Neural crest cell (in vitro differentiated cells): ENCODE measurements at regions not wholly inside any gene's neighbourhood (a gene's known extent, or its start where the extent isn't known, plus 50 kb on each side); places are given as distances from the start of the nearest gene placed in this dataset.

Experiments
- DNase-seq: peaks from one replicate; pipeline ENCODE4 v3.0.0; 2021; ENCODE audit warnings: low read depth, mixed read lengths, low spot score
- H3K27ac Mint-ChIP-seq: one replicate; pipeline ENCODE4 v1.8.0; 2021; ENCODE audit warnings: mild to moderate bottlenecking, mixed read lengths; ENCODE audit not compliant: unreplicated experiment
- H3K27me3 Mint-ChIP-seq: 2 replicates; pipeline ENCODE4 v1.8.0; 2021; ENCODE audit warnings: low read depth, mild to moderate bottlenecking, mixed read lengths
- H3K36me3 Mint-ChIP-seq: 2 replicates; pipeline ENCODE4 v1.8.0; 2021; ENCODE audit warnings: low read depth, mild to moderate bottlenecking, mixed read lengths
- H3K4me1 Mint-ChIP-seq: 2 replicates; pipeline ENCODE4 v1.8.0; 2021; ENCODE audit warnings: mixed read lengths
- H3K4me3 Mint-ChIP-seq: one replicate; pipeline ENCODE4 v1.8.0; 2021; ENCODE audit warnings: mild to moderate bottlenecking, mixed read lengths
- H3K9me3 Mint-ChIP-seq: 2 replicates; pipeline ENCODE4 v1.8.0; 2021; ENCODE audit warnings: mixed read lengths
- CTCF ChIP-seq: fragments of 200-600 bp; sonication (generic); conservative IDR thresholded peaks from 2 replicates; pipeline ENCODE4 v1.5.0; 2021; ENCODE audit warnings: antibody characterized with exemption, mild to moderate bottlenecking

- no peaks in the 10 kb centered on the region for H3K36me3 Mint-ChIP-seq
- H3K27me3 Mint-ChIP-seq: peaks cover 3% of the 10 kb centered on the region
- H3K27ac Mint-ChIP-seq: no peak overlapping the region
- no peaks in the 10 kb centered on the region for H3K9me3 Mint-ChIP-seq
- TF ChIP-seq CTCF: no peak
- no peak for DNase-seq
- H3K4me3 Mint-ChIP-seq: no peak overlapping the region
- peaks cover 4% of the 10 kb centered on the region for H3K4me1 Mint-ChIP-seq
Observed at GRCh38 chr6:40930555-40930954, 108.5 kb downstream of the UNC5CL start.

GRCh38 chr6:40930045-40930444, 109.0 kb downstream of the UNC5CL start:
- no peaks in the 10 kb centered on the region for H3K36me3 Mint-ChIP-seq
- H3K4me1 Mint-ChIP-seq: no peaks in the 10 kb centered on the region
- H3K4me3 Mint-ChIP-seq: no peak overlapping the region
- H3K9me3 Mint-ChIP-seq: no peaks in the 10 kb centered on the region
- H3K27me3 Mint-ChIP-seq: peaks cover 5% of the 10 kb centered on the region
- no peak overlapping the region for H3K27ac Mint-ChIP-seq
- TF ChIP-seq CTCF: no peak
- no peak for DNase-seq

- H3K4me1 Mint-ChIP-seq: no peaks in the 10 kb centered on the region
- H3K27ac Mint-ChIP-seq: no peak overlapping the region
- no peak for DNase-seq
- no peaks in the 10 kb centered on the region for H3K36me3 Mint-ChIP-seq
- no peak overlapping the region for H3K4me3 Mint-ChIP-seq
- no peak for TF ChIP-seq CTCF
- peaks cover 5% of the 10 kb centered on the region for H3K27me3 Mint-ChIP-seq
- no peaks in the 10 kb centered on the region for H3K9me3 Mint-ChIP-seq
Observed at GRCh38 chr6:40929176-40929575, 109.8 kb downstream of the UNC5CL start.

GRCh38 chr6:40928763-40929162, 110.3 kb downstream of the UNC5CL start:
- no peaks in the 10 kb centered on the region for H3K36me3 Mint-ChIP-seq
- no peak overlapping the region for H3K4me3 Mint-ChIP-seq
- DNase-seq: no peak
- no peak overlapping the region for H3K27ac Mint-ChIP-seq
- TF ChIP-seq CTCF: no peak
- no peaks in the 10 kb centered on the region for H3K9me3 Mint-ChIP-seq
- H3K27me3 Mint-ChIP-seq: peaks cover 5% of the 10 kb centered on the region
- H3K4me1 Mint-ChIP-seq: no peaks in the 10 kb centered on the region

- Mint-ChIP-seq H3K4me3 (no peak overlapping the region), H3K4me1 (no peaks in the 10 kb centered on the region), H3K36me3 (no peaks in the 10 kb centered on the region), H3K27me3 (peaks cover 5% of the 10 kb centered on the region), H3K27ac (no peak overlapping the region), H3K9me3 (no peaks in the 10 kb centered on the region)
- DNase-seq: no peak
- TF ChIP-seq CTCF: no peak
Observed at GRCh38 chr6:40928307-40928706, 110.7 kb downstream of the UNC5CL start.

GRCh38 chr6:40925341-40925740, 113.7 kb downstream of the UNC5CL start:
- Mint-ChIP-seq H3K9me3 (no peaks in the 10 kb centered on the region), H3K27ac (no peak overlapping the region), H3K4me1 (no peaks in the 10 kb centered on the region), H3K36me3 (no peaks in the 10 kb centered on the region), H3K4me3 (no peak overlapping the region), H3K27me3 (peaks cover 5% of the 10 kb centered on the region)
- DNase-seq: no peak
- no peak for TF ChIP-seq CTCF
